ENCODE measurements at regions not wholly inside any gene's neighbourhood (a gene's known extent, or its start where the extent isn't known, plus 50 kb on each side); places are given as distances from the start of the nearest gene placed in this dataset.
A peak's percentile ranks its signal among the peaks of the same experiment; 100 is the strongest.

DNA sequence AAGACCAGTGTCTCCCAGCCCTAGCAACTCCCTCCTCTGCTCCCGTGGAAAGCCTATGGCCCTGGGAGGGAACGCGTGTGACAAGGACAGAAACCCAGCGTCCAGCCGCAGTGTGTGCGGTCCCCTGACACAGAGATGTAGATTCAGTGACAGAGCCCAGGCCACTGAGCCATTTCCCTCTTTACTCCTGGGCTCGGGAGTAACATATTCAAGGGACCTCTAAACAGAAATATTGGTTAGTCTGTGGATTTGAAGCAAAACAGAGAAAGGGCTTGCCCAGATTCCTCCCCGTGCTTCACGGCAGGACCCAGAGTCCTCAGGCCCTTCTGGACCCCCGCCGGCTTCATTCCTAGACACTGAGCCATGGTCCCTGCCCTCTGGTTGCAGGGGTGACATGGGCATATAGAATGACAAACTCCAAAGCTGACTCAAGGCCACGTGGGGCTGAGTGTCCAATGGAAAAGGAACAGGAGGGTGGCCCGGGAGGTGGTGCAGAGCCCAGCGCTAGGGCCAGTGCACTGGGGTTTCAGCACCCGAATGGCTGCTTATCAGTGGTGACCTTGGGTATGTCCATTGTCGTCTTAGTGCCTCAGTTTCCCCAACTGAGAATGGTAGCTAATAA, 248.2 kb downstream of the QKI start:
- H3K36me3 ChIP-seq, result no peaks in the 10 kb centered on the region
- no peaks in the 10 kb centered on the region for H3K9me3 ChIP-seq (replicated peaks)
- TF ChIP-seq, protein P1, sequence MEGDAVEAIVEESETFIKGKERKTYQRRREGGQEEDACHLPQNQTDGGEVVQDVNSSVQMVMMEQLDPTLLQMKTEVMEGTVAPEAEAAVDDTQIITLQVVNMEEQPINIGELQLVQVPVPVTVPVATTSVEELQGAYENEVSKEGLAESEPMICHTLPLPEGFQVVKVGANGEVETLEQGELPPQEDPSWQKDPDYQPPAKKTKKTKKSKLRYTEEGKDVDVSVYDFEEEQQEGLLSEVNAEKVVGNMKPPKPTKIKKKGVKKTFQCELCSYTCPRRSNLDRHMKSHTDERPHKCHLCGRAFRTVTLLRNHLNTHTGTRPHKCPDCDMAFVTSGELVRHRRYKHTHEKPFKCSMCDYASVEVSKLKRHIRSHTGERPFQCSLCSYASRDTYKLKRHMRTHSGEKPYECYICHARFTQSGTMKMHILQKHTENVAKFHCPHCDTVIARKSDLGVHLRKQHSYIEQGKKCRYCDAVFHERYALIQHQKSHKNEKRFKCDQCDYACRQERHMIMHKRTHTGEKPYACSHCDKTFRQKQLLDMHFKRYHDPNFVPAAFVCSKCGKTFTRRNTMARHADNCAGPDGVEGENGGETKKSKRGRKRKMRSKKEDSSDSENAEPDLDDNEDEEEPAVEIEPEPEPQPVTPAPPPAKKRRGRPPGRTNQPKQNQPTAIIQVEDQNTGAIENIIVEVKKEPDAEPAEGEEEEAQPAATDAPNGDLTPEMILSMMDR (IDR thresholded peaks at IDR 0.05; ENCODE audit: borderline replicate concordance), result no peak
- H3K27ac ChIP-seq (replicated peaks), result no peak overlapping the region
- peaks cover 14% of the 10 kb centered on the region for H3K4me1 ChIP-seq
- H3K27me3 ChIP-seq (ENCODE audit: low read depth), result no peaks in the 10 kb centered on the region
- no peak for DNase-seq
- no peak overlapping the region for H3K4me3 ChIP-seq
- intact Hi-C loops (cut with micrococcal nuclease), result no loop called here

DNA sequence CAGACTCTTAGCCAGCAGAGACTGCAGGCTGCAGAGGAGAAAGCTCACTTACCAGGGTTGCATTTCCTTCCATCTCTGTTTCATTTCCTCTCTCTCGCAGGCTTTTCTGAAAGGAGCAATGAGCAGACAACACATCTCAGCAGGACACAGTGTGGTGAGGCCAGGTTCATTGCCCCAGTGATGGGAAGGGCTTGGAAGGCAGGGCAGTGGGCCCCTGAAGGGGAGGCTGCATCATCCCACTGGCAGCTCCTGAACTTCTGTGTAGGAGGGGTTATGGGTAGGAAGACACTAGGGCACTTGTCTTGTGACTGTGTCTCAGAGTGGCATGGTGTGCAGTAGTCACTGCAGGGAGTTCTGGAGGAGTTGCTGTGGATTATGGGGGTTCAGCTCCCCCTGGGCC, 246.8 kb downstream of the QKI start:
- no peak for DNase-seq
- H3K36me3 ChIP-seq, result no peaks in the 10 kb centered on the region
- H3K4me3 ChIP-seq, result no peak overlapping the region
- no peaks in the 10 kb centered on the region for H3K27me3 ChIP-seq (ENCODE audit: low read depth)
- intact Hi-C loops (cut with micrococcal nuclease), result no loop called here
- no peaks in the 10 kb centered on the region for H3K9me3 ChIP-seq (replicated peaks)
- no peak overlapping the region for H3K27ac ChIP-seq (replicated peaks)
- TF ChIP-seq, protein P1 (IDR thresholded peaks at IDR 0.05; ENCODE audit: borderline replicate concordance), result no peak
- H3K4me1 ChIP-seq, result peaks cover 14% of the 10 kb centered on the region

DNA sequence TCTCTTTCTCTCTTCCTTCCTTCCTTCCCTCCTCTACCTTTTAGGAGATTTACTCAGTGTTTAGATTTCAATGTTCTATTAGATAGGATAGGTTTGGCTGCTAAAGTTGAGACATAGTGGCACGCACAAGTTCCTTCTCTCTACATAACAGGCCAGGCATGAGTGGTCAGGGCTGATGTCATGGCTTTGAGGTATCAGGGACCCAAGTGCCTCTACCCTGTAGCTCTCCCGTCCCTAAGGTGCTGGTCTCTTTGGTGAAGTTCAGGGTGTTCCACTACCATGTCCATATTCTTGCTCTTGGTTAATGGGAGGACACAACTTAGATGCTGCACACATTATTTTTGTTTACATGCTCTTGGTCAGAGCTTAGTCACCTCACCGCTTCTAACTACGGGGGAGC, 245.3 kb downstream of the QKI start:
- H3K4me3 ChIP-seq, result no peak overlapping the region
- peaks cover 14% of the 10 kb centered on the region for H3K4me1 ChIP-seq
- H3K36me3 ChIP-seq, result no peaks in the 10 kb centered on the region
- intact Hi-C loops (cut with micrococcal nuclease), result no loop called here
- no peaks in the 10 kb centered on the region for H3K9me3 ChIP-seq (replicated peaks)
- TF ChIP-seq, protein P1 (IDR thresholded peaks at IDR 0.05; ENCODE audit: borderline replicate concordance), result no peak
- DNase-seq, result no peak
- H3K27me3 ChIP-seq (ENCODE audit: low read depth), result no peaks in the 10 kb centered on the region
- no peak overlapping the region for H3K27ac ChIP-seq (replicated peaks)

DNA sequence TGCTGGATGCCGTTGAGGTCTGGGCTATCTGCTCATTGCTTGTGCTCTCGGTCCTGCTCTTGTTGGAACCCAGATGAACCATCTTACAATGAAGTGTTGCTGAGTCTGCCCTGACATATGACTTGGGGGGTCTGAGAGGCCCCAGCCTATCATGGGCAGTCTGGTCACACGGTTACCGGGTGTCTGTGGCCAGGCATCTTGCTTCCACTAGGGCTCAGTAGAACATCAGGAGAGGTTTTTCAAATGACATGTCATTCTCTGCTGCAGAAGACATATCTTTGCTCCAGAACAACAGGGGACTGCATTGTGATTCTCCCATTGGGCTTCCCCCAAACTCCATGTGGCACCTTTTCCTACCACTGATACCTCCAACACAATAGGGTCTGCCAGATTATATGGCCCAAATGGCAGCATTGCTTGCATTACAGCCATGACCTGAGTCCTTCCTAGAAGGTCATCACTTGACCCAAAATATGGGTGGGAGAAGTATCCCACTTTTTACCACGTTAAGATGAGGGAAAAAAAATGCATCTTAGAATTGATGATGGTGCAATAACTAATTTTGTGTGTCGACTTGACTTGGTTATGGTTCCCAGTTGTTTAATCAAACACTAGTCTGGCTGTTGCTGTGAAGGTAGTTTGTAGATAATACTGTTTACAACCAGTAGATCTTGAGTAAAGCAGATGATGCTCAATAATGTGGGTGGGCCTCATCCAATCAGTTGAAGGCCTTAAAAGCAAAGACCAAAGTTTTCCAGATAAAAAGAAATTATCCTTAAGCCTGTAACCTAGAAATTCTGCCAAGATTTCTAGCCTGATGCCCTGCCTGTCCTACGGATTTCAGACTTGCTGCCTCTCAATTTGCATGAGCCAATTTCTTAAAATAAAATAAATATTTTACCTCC, 241.0 kb downstream of the QKI start:
- no peak overlapping the region for H3K4me3 ChIP-seq
- no peak for DNase-seq
- no peak overlapping the region for H3K27ac ChIP-seq (replicated peaks)
- H3K27me3 ChIP-seq (ENCODE audit: low read depth), result no peaks in the 10 kb centered on the region
- no peaks in the 10 kb centered on the region for H3K4me1 ChIP-seq
- H3K36me3 ChIP-seq, result no peaks in the 10 kb centered on the region
- TF ChIP-seq, protein P1 (IDR thresholded peaks at IDR 0.05; ENCODE audit: borderline replicate concordance), result peak; percentile 22
- H3K9me3 ChIP-seq (replicated peaks), result no peaks in the 10 kb centered on the region
- intact Hi-C loops (cut with micrococcal nuclease), result no loop called here

DNA sequence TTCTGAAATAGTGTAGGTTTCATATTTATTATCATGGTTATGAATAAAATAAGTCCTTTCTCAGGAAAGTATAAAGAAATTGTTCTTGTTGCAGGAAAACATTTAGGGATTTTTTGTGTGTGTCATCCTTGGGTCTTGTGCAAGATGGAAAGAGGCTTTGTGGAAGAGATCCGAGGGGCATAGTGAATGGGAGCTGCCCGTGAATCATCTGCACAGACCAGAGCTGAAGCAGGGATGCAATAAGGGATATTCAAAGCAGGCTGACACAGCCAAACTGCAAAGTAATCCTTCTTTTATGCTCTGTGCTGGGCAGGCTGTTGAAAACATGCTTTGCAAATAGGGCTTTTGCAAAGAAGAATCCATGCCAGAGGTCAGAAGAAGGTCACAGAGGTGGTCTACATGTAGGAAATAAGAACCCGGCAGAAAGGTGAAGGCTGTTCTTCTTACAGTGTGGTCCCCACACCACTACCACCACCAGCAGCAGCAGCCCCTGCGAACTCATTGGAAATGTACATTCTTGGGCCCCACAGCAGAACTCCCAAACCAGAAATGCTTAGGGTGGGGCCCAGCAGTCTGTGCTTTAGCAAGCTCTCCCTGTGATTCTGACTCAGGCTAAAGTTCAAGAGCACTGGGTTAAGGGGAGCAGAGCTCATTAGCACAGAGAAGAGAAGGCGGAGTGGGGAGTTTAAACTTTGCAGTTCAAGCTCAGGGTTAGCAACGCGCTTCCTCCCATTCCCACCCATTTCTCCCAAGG, 237.6 kb downstream of the QKI start:
- no peak for DNase-seq
- H3K4me3 ChIP-seq, result no peak overlapping the region
- intact Hi-C loops (cut with micrococcal nuclease), result no loop called here
- H3K36me3 ChIP-seq, result no peaks in the 10 kb centered on the region
- H3K27ac ChIP-seq (replicated peaks), result no peak overlapping the region
- TF ChIP-seq, protein P1 (IDR thresholded peaks at IDR 0.05; ENCODE audit: borderline replicate concordance), result no peak
- H3K27me3 ChIP-seq (ENCODE audit: low read depth), result no peaks in the 10 kb centered on the region
- no peaks in the 10 kb centered on the region for H3K9me3 ChIP-seq (replicated peaks)
- peaks cover 7% of the 10 kb centered on the region for H3K4me1 ChIP-seq

All from left ventricle myocardium inferior (tissue), 1 donor.